22Rv1 (cell line): ENCODE measurements at regions not wholly inside any gene's neighbourhood (a gene's known extent, or its start where the extent isn't known, plus 50 kb on each side); places are given as distances from the start of the nearest gene placed in this dataset.
A peak's percentile ranks its signal among the peaks of the same experiment; 100 is the strongest.
"Not testable (repeated sequence)": the region's sequence is repeated elsewhere in the genome, so short reads cannot be mapped to it uniquely, and the experiment has no call there.

Experiments
- H3K27ac ChIP-seq: fragments of 450-650 bp; 2 replicates; pipeline ENCODE4 v1.5.1; 2017
- ZFX ChIP-seq: fragments of 450-650 bp; IDR thresholded peaks from 2 replicates; pipeline ENCODE4 v1.6.1; 2017; ENCODE audit warnings: antibody characterized with exemption, borderline replicate concordance
- TF ChIP-seq, protein P1 (sequence below): fragments of 450-650 bp; IDR thresholded peaks from 2 replicates; pipeline ENCODE4 v1.5.1; 2017; ENCODE audit warnings: mild to moderate bottlenecking

- no peak for TF ChIP-seq ZFX
- TF ChIP-seq, protein P1, sequence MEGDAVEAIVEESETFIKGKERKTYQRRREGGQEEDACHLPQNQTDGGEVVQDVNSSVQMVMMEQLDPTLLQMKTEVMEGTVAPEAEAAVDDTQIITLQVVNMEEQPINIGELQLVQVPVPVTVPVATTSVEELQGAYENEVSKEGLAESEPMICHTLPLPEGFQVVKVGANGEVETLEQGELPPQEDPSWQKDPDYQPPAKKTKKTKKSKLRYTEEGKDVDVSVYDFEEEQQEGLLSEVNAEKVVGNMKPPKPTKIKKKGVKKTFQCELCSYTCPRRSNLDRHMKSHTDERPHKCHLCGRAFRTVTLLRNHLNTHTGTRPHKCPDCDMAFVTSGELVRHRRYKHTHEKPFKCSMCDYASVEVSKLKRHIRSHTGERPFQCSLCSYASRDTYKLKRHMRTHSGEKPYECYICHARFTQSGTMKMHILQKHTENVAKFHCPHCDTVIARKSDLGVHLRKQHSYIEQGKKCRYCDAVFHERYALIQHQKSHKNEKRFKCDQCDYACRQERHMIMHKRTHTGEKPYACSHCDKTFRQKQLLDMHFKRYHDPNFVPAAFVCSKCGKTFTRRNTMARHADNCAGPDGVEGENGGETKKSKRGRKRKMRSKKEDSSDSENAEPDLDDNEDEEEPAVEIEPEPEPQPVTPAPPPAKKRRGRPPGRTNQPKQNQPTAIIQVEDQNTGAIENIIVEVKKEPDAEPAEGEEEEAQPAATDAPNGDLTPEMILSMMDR, result no peak
- no peak overlapping the region for H3K27ac ChIP-seq
Measured at GRCh38 chr16:80100846-80101451, 439.8 kb upstream of the DYNLRB2 start.

- TF ChIP-seq ZFX, result no peak
- TF ChIP-seq, protein P1, result no peak
Measured at GRCh38 chr16:80100186-80100585, 440.6 kb upstream of the DYNLRB2 start.

DNA sequence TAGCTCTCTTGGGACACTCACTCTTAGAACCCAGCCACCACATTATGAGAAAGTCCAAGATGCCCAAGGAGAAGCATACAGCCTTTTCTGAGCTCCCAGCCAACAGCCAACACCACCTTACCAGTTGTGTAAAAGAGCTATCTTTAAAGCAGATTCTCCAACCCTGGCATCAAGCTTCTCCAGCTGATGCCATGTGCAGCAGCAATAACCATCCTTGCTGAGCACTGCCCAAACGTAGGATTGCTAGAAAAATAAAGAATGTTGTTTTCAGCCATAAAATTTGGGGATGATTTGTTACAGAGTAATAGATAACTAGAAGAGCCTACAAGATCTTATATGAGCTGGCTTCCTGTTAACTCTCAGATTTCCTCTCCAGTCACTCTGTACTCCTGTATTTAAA lies 443.7 kb upstream of the DYNLRB2 start:
- TF ChIP-seq, protein P1, result no peak
- TF ChIP-seq ZFX, result no peak

More at GRCh38 chr16:80100186-80100585, 440.6 kb upstream of the DYNLRB2 start:
- no peak overlapping the region for H3K27ac ChIP-seq

GRCh38 chr16:80092681-80093080 lies 448.1 kb upstream of the DYNLRB2 start:
- H3K27ac ChIP-seq, result no peak overlapping the region
- no peak for TF ChIP-seq ZFX
- TF ChIP-seq, protein P1, result no peak

More for the DNA sequence above, 443.7 kb upstream of the DYNLRB2 start:
- no peak overlapping the region for H3K27ac ChIP-seq

GRCh38 chr16:80091453-80091852 lies 449.3 kb upstream of the DYNLRB2 start:
- H3K27ac ChIP-seq, result not testable (repeated sequence)

- no peak overlapping the region for H3K27ac ChIP-seq
- TF ChIP-seq, protein P1, result no peak
- TF ChIP-seq ZFX, result no peak
Measured at GRCh38 chr16:80085606-80086005, 455.2 kb upstream of the DYNLRB2 start.

DNA sequence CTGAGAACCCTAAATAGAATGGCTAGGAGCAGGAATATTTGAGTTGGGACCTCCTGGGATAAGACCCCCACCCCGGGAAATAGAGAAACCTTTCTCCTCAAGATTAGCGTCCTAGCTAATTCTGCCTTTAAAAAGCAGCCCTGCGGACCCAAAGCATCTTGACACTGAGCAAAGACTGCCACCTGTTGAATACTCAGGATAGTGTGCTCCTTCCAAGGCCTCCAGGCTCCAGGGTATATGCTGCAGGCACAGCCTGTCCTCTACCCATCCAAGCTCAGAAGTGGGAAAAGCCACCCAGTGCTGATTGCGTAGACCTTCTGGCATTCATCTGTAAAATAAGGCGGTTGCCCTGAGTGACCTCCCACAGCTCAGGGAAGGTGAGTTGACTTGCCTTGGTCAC lies 456.2 kb upstream of the DYNLRB2 start:
- H3K27ac ChIP-seq, result no peak overlapping the region
- TF ChIP-seq, protein P1, result peak; percentile 51
- TF ChIP-seq ZFX, result no peak

DNA sequence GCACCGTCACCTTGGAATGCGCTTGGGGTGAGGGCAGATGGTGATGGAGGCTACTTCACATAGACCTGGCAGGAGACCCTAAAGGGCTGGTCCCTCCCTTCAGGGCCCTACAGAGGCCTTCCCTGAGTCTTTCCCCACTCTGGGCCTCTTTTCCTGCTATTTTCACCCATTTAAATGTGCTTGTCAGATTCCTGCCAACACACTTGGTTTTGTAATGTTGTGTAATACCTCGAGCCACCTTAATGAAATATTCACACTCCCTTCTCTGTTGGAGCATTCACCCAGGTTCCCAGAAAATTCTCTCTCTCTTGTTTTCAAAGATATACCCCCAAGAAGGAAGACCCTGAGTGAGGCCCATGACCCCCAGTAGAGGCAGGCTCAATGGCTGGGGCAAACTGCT lies 456.6 kb upstream of the DYNLRB2 start:
- no peak overlapping the region for H3K27ac ChIP-seq

More for the DNA sequence above, 456.6 kb upstream of the DYNLRB2 start:
- TF ChIP-seq, protein P1, result no peak
- no peak for TF ChIP-seq ZFX
